ENCODE measurements at regions not wholly inside any gene's neighbourhood (a gene's known extent, or its start where the extent isn't known, plus 50 kb on each side); places are given as distances from the start of the nearest gene placed in this dataset.

GRCh38 chr11:26109658-26110368 lies 222.1 kb upstream of the ANO3 start:
- no peak for TF ChIP-seq REST (IDR thresholded peaks at IDR 0.05; ENCODE audit: insufficient replicate concordance, low read depth)
- TF ChIP-seq, protein P1, sequence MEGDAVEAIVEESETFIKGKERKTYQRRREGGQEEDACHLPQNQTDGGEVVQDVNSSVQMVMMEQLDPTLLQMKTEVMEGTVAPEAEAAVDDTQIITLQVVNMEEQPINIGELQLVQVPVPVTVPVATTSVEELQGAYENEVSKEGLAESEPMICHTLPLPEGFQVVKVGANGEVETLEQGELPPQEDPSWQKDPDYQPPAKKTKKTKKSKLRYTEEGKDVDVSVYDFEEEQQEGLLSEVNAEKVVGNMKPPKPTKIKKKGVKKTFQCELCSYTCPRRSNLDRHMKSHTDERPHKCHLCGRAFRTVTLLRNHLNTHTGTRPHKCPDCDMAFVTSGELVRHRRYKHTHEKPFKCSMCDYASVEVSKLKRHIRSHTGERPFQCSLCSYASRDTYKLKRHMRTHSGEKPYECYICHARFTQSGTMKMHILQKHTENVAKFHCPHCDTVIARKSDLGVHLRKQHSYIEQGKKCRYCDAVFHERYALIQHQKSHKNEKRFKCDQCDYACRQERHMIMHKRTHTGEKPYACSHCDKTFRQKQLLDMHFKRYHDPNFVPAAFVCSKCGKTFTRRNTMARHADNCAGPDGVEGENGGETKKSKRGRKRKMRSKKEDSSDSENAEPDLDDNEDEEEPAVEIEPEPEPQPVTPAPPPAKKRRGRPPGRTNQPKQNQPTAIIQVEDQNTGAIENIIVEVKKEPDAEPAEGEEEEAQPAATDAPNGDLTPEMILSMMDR (IDR thresholded peaks at IDR 0.05; ENCODE audit: insufficient read depth, low read length) = no peak
- no peak for TF ChIP-seq POLR2AphosphoS5 (IDR thresholded peaks at IDR 0.05; ENCODE audit: low read depth)
- no peak for TF ChIP-seq GABPA (IDR thresholded peaks at IDR 0.05; ENCODE audit: low read depth)
- no peak for TF ChIP-seq SPI1 (IDR thresholded peaks at IDR 0.05; ENCODE audit: borderline replicate concordance, low read depth)
